Breast epithelium (tissue), 4 donors: ENCODE measurements at regions not wholly inside any gene's neighbourhood (a gene's known extent, or its start where the extent isn't known, plus 50 kb on each side); places are given as distances from the start of the nearest gene placed in this dataset.
A peak's percentile ranks its signal among the peaks of the same experiment; 100 is the strongest.

Experiments used
- DNase-seq, 2 donors: peaks; one replicate each; pipeline ENCODE4 v3.0.0-alpha.2; 2019; ENCODE audit warnings: low spot score in 2 of 2
- H3K27ac ChIP-seq, 2 donors: fragments of 200-600 bp; sonication (generic) in 1 of 2; one replicate each; pipeline ENCODE4 v1.5.1; 2016 to 2019; ENCODE audit warnings: mild to moderate bottlenecking in 1 of 2
- H3K27me3 ChIP-seq, 2 donors: fragments of 200-600 bp; sonication (generic) in 1 of 2; one replicate each; pipeline versions ENCODE4 v1.5.1 to v1.6.0; 2017 to 2019; ENCODE audit warnings: control low read depth in 1 of 2, mild to moderate bottlenecking in 1 of 2
- H3K36me3 ChIP-seq: fragments of 200-600 bp; one replicate; pipeline ENCODE4 v1.5.1; 2019
- H3K4me1 ChIP-seq, 2 donors: fragments of 200-600 bp; sonication (generic); one replicate each; pipeline ENCODE4 v1.5.1; 2016 to 2019; ENCODE audit warnings: control low read depth in 1 of 2
- H3K4me3 ChIP-seq, 3 donors: fragments of 200-600 bp; sonication (generic); 1 replicate in 2 of 3; 2 replicates in 1 of 3; pipeline ENCODE4 v1.5.1; 2016 to 2019; ENCODE audit warnings: mild to moderate bottlenecking in 3 of 3, moderate library complexity in 2 of 3
- H3K9me3 ChIP-seq, 2 donors: fragments of 200-600 bp; sonication (generic) in 1 of 2; one replicate each; pipeline ENCODE4 v1.5.1; 2016 to 2019; ENCODE audit warnings: control low read depth in 1 of 2
- CTCF ChIP-seq, 3 donors: fragments of 450-650 bp; IDR thresholded peaks; one replicate each; pipeline ENCODE4 v1.5.1; 2016 to 2017; ENCODE audit warnings: antibody characterized with exemption in 3 of 3, mild to moderate bottlenecking in 3 of 3, moderate library complexity in 3 of 3
- POLR2A ChIP-seq: fragments of 450-650 bp; IDR thresholded peaks from one replicate; pipeline ENCODE4 v1.6.1; 2016; ENCODE audit warnings: antibody characterized with exemption, mild to moderate bottlenecking, moderate library complexity
- POLR2AphosphoS5 ChIP-seq, 3 donors: sonication (generic); formaldehyde crosslinking; IDR thresholded peaks; one replicate each; pipeline ENCODE4 v1.6.1; 2017; ENCODE audit warnings: antibody characterized with exemption in 3 of 3
- intact Hi-C: fragments of 100-400 bp; cut with DNase I; formaldehyde crosslinking; loops from one replicate; pipeline ENCODE4 v1.15.1; 2023; ENCODE audit warnings: low total_unique reads

GRCh38 chr21:16372586-16372985, 642.8 kb downstream of the USP25 start:
- H3K27me3 ChIP-seq = no peaks in the 10 kb centered on the region
- H3K4me1 ChIP-seq = no peaks in the 10 kb centered on the region
- TF ChIP-seq CTCF (IDR thresholded peaks at IDR 0.05) (no peak), POLR2AphosphoS5 (IDR thresholded peaks at IDR 0.05) (no peak), POLR2A (no peak)
- no peak for DNase-seq
- no peaks in the 10 kb centered on the region for H3K9me3 ChIP-seq
- H3K27ac ChIP-seq = no peak overlapping the region
- intact Hi-C loops = loop anchor here (5.0 kb wide), 1 partner anchor 825 kb away; no protein-coding TSS in a partner anchor
- no peak overlapping the region for H3K4me3 ChIP-seq
- H3K36me3 ChIP-seq = no peaks in the 10 kb centered on the region

DNA sequence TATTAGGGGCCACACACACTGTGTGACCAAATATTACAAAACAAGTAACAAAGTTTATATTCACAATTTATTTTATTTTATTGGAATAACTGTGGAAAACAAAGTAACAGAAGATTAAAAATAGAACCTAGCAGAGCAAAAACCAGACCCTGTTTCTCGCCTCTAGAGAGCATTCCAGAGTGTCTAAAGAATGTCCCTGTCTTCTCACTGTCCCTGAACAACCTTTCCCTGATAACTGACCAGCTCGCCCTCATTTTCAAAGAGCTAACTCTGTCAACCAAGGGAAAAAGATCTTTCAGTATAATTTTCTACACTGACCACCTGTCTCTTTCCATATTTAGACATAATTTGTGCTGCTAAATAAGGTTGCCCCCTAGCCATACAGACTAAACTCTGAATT, 646.9 kb downstream of the USP25 start:
- no peaks in the 10 kb centered on the region for H3K9me3 ChIP-seq
- H3K4me3 ChIP-seq = no peak overlapping the region
- no peak for DNase-seq
- intact Hi-C loops = no loop called here
- no peaks in the 10 kb centered on the region for H3K27me3 ChIP-seq
- no peaks in the 10 kb centered on the region for H3K36me3 ChIP-seq
- H3K27ac ChIP-seq = peak overlapping the region; percentile 4 to 37
- no peaks in the 10 kb centered on the region for H3K4me1 ChIP-seq
- TF ChIP-seq CTCF (IDR thresholded peaks at IDR 0.05) (no peak), POLR2AphosphoS5 (IDR thresholded peaks at IDR 0.05) (no peak), POLR2A (no peak)

- no peaks in the 10 kb centered on the region for H3K36me3 ChIP-seq
- TF ChIP-seq POLR2AphosphoS5 (IDR thresholded peaks at IDR 0.05) = no peak
- no peaks in the 10 kb centered on the region for H3K9me3 ChIP-seq
- H3K27me3 ChIP-seq = no peaks in the 10 kb centered on the region
- H3K27ac ChIP-seq = peak overlapping the region; percentile 4 to 37
- DNase-seq = no peak
- no peaks in the 10 kb centered on the region for H3K4me1 ChIP-seq
- no peak overlapping the region for H3K4me3 ChIP-seq
- intact Hi-C loops = no loop called here
Observed at GRCh38 chr21:16377120-16377658, 647.4 kb downstream of the USP25 start.

- Histone ChIP-seq H3K9me3 (no peaks in the 10 kb centered on the region), H3K4me1 (no peaks in the 10 kb centered on the region), H3K36me3 (no peaks in the 10 kb centered on the region), H3K4me3 (no peak overlapping the region), H3K27ac (no peak overlapping the region), H3K27me3 (no peaks in the 10 kb centered on the region)
- TF ChIP-seq POLR2A = no peak
- no peak for TF ChIP-seq CTCF (IDR thresholded peaks at IDR 0.05)
- DNase-seq = no peak
- intact Hi-C loops = no loop called here
Observed at GRCh38 chr21:16377857-16378256, 648.1 kb downstream of the USP25 start.

DNA sequence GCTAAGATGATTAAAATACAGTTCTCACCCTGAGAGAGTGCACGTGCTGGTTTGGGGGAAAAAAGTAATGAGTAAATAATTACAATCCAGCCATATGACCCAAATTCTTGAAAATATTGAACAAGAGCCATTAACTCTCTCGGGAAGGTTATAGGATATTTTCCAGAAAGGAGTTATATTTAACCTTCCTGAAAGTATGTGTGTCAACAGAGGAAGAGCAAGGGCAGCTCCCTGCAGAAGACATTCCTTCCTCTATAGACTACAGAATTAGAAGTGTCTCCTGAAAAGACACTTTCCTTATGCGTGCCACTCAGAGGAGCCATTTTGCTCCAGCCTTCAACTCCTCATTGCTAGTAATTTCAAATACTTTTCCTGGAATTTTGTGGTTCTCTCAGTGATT, 648.7 kb downstream of the USP25 start:
- H3K36me3 ChIP-seq = peaks cover 4% of the 10 kb centered on the region
- DNase-seq = no peak
- no peak for TF ChIP-seq CTCF (IDR thresholded peaks at IDR 0.05)
- no peak overlapping the region for H3K27ac ChIP-seq
- H3K4me3 ChIP-seq = no peak overlapping the region
- no peaks in the 10 kb centered on the region for H3K9me3 ChIP-seq
- no peaks in the 10 kb centered on the region for H3K4me1 ChIP-seq
- no peaks in the 10 kb centered on the region for H3K27me3 ChIP-seq
- intact Hi-C loops = no loop called here

GRCh38 chr21:16388291-16388690, 658.5 kb downstream of the USP25 start:
- Histone ChIP-seq H3K9me3 (no peaks in the 10 kb centered on the region), H3K4me3 (no peak overlapping the region), H3K4me1 (no peaks in the 10 kb centered on the region), H3K27me3 (no peaks in the 10 kb centered on the region), H3K36me3 (peaks cover 1% of the 10 kb centered on the region), H3K27ac (no peak overlapping the region)
- intact Hi-C loops = no loop called here
- DNase-seq = no peak
- TF ChIP-seq CTCF (IDR thresholded peaks at IDR 0.05) = no peak
- TF ChIP-seq POLR2AphosphoS5 (IDR thresholded peaks at IDR 0.05) = no peak
